ENCODE measurements at regions not wholly inside any gene's neighbourhood (a gene's known extent, or its start where the extent isn't known, plus 50 kb on each side); places are given as distances from the start of the nearest gene placed in this dataset.

GRCh38 chr14:97410667-97411620 is 613.8 kb downstream of the VRK1 start:
- no peak for DNase-seq

- DNase-seq: no peak
Measured at GRCh38 chr14:97411938-97412612, 614.9 kb downstream of the VRK1 start.

- no peak for DNase-seq
Measured at GRCh38 chr14:97413022-97413539, 615.9 kb downstream of the VRK1 start.

- no peak for DNase-seq
Measured at GRCh38 chr14:97413966-97414717, 617.0 kb downstream of the VRK1 start.

- no peak for DNase-seq
Measured at GRCh38 chr14:97414718-97415098, 617.5 kb downstream of the VRK1 start.

- DNase-seq: no peak
Measured at GRCh38 chr14:97415907-97416306, 618.7 kb downstream of the VRK1 start.

GRCh38 chr14:97416550-97416949 is 619.4 kb downstream of the VRK1 start:
- DNase-seq: no peak

GRCh38 chr14:97417331-97417730 is 620.1 kb downstream of the VRK1 start:
- DNase-seq: no peak

GRCh38 chr14:97420211-97420610 is 623.0 kb downstream of the VRK1 start:
- DNase-seq: no peak

GRCh38 chr14:97426776-97427175 is 629.6 kb downstream of the VRK1 start:
- no peak for DNase-seq

GRCh38 chr14:97428808-97429440 is 631.7 kb downstream of the VRK1 start:
- DNase-seq: no peak

- DNase-seq: no peak
Measured at GRCh38 chr14:97432586-97432985, 635.4 kb downstream of the VRK1 start.

- no peak for DNase-seq
Measured at GRCh38 chr14:97441740-97442362, 644.7 kb downstream of the VRK1 start.

GRCh38 chr14:97442363-97442762 is 645.2 kb downstream of the VRK1 start:
- DNase-seq: no peak

- no peak for DNase-seq
Measured at GRCh38 chr14:97443412-97443811, 646.2 kb downstream of the VRK1 start.

GRCh38 chr14:97444248-97444647 is 647.1 kb downstream of the VRK1 start:
- no peak for DNase-seq

GRCh38 chr14:97445367-97445766 is 648.2 kb downstream of the VRK1 start:
- DNase-seq: no peak

- no peak for DNase-seq
Measured at GRCh38 chr14:97446087-97446486, 648.9 kb downstream of the VRK1 start.

GRCh38 chr14:97452314-97452713 is 655.1 kb downstream of the VRK1 start:
- no peak for DNase-seq

- DNase-seq: no peak
Measured at GRCh38 chr14:97453991-97454390, 656.8 kb downstream of the VRK1 start.

- no peak for DNase-seq
Measured at GRCh38 chr14:97456462-97456861, 659.3 kb downstream of the VRK1 start.

- no peak for DNase-seq
Measured at GRCh38 chr14:97456958-97457357, 659.8 kb downstream of the VRK1 start.
